A549 (cell line): ENCODE measurements at regions not wholly inside any gene's neighbourhood (a gene's known extent, or its start where the extent isn't known, plus 50 kb on each side); places are given as distances from the start of the nearest gene placed in this dataset.

Experiments used
- ATAC-seq, 2 experiments: fragments of 200-7000 bp in 1 of 2; fragments of >200 bp in 1 of 2; cut with Nextera tagmentation in 1 of 2; cut with Tn5 transposase in 1 of 2; 3 replicates each; pipeline versions ENCODE4 v1.8.0 to v1.9.1; 2018 to 2020; ENCODE audit warnings: mild to moderate bottlenecking in 1 of 2, moderate library complexity in 1 of 2
- CTCF ChIA-PET: fragments of 300-600 bp; sonication (Branson Sonifier 250); formaldehyde crosslinking; extraction: SDS; loops from one replicate; lab custom pipeline; 2021; ENCODE audit warnings: antibody characterized with exemption, inconsistent platforms; lab: Yijun Ruan, JAX
- POLR2A ChIA-PET: fragments of 350-600 bp; formaldehyde crosslinking; extraction: SDS; loops from one replicate; lab custom pipeline; 2021; ENCODE audit warnings: antibody characterized with exemption, inconsistent platforms; lab: Yijun Ruan, JAX
- DNase-seq, 2 experiments: peaks; one replicate each; pipeline versions ENCODE4 v3.0.0 to v3.0.0-alpha.2; 2011 to 2016; ENCODE audit warnings: low read depth in 1 of 2, low spot score in 1 of 2
- FAIRE-seq: peaks from 2 replicates; lab custom pipeline; 2011; peaks lifted over from hg19 to GRCh38; lab: Jason Lieb, UNC
- H3K27ac ChIP-seq, 2 experiments: fragments of >200 bp; sonication (Bioruptor Twin); formaldehyde crosslinking; 3 replicates each; pipeline ENCODE4 v1.5.1; 2016 to 2017
- H3K4me1 ChIP-seq: fragments of >200 bp; sonication (Bioruptor Twin); formaldehyde crosslinking; 3 replicates; pipeline ENCODE4 v1.6.1; 2016
- H3K4me2 ChIP-seq: fragments of >200 bp; sonication (Bioruptor Twin); formaldehyde crosslinking; 3 replicates; pipeline ENCODE4 v1.6.1; 2016
- H3K4me3 ChIP-seq: fragments of >200 bp; sonication (Bioruptor Twin); formaldehyde crosslinking; 3 replicates; pipeline ENCODE4 v1.5.1; 2016
- H3K9me3 ChIP-seq: fragments of >200 bp; sonication (Bioruptor Twin); formaldehyde crosslinking; 3 replicates; pipeline ENCODE4 v1.6.1; 2016
- CBX2 ChIP-seq: fragments of 200-600 bp; sonication (generic); IDR thresholded peaks from 2 replicates; pipeline ENCODE4 v1.6.1; 2016; ENCODE audit warnings: low read depth, mild to moderate bottlenecking, borderline replicate concordance
- CBX8 ChIP-seq: fragments of 200-600 bp; sonication (generic); IDR thresholded peaks from 2 replicates; pipeline ENCODE4 v1.6.1; 2016
- CHD2 ChIP-seq: fragments of 150-350 bp; IDR thresholded peaks from 2 replicates; pipeline ENCODE4 v1.6.1; 2014; ENCODE audit warnings: low read length; ENCODE audit not compliant: partially characterized antibody
- EHF ChIP-seq: fragments of 250-450 bp; sonication (Bioruptor Pico); IDR thresholded peaks from 2 replicates; pipeline ENCODE4 v1.5.0; 2020; ENCODE audit warnings: mild to moderate bottlenecking
- EHMT2 ChIP-seq: fragments of 200-600 bp; sonication (generic); IDR thresholded peaks from 2 replicates; pipeline ENCODE4 v1.6.1; 2016; ENCODE audit warnings: antibody characterized with exemption, low read depth, mild to moderate bottlenecking, moderate library complexity
- FOSL2 ChIP-seq, 2 experiments: fragments of 450-650 bp in 1 of 2; fragments of >200 bp in 1 of 2; sonication (Bioruptor Twin) in 1 of 2; formaldehyde crosslinking; IDR thresholded peaks; 2 replicates each; pipeline versions ENCODE4 v1.5.0 to v1.6.1; 2016 to 2020; ENCODE audit warnings: mild to moderate bottlenecking in 1 of 2, moderate library complexity in 1 of 2
- HEYL ChIP-seq: fragments of 250-450 bp; sonication (Bioruptor Pico); IDR thresholded peaks from 2 replicates; pipeline ENCODE4 v1.8.0; 2021; ENCODE audit warnings: mild to moderate bottlenecking, moderate library complexity
- HOXB13 ChIP-seq: fragments of 250-450 bp; sonication (Bioruptor Pico); IDR thresholded peaks from 2 replicates; pipeline ENCODE4 v1.5.0; 2020; ENCODE audit warnings: low read depth, mild to moderate bottlenecking, moderate library complexity
- MAFK ChIP-seq: fragments of 450-650 bp; IDR thresholded peaks from 2 replicates; pipeline ENCODE4 v1.6.1; 2014; ENCODE audit not compliant: partially characterized antibody
- MAZ ChIP-seq: fragments of 150-350 bp; IDR thresholded peaks from 2 replicates; pipeline ENCODE4 v1.6.1; 2014; ENCODE audit warnings: antibody characterized with exemption, low read depth, low read length, borderline replicate concordance
- NR3C1 ChIP-seq: fragments of >200 bp; sonication (Bioruptor Twin); formaldehyde crosslinking; IDR thresholded peaks from 3 replicates; pipeline ENCODE4 v1.6.1; 2017
- POLR2AphosphoS2 ChIP-seq: conservative IDR thresholded peaks from 2 replicates; pipeline ENCODE4 v1.6.1; 2012; ENCODE audit warnings: low read length, improper control_type of control experiment, inconsistent platforms
- RAD21 ChIP-seq, 2 experiments: fragments of >200 bp in 1 of 2; sonication (Bioruptor Twin) in 1 of 2; formaldehyde crosslinking in 1 of 2; IDR thresholded peaks in 1 of 2; conservative IDR thresholded peaks in 1 of 2; 2 replicates in 1 of 2; 3 replicates in 1 of 2; pipeline ENCODE4 v1.6.1; 2012 to 2018; ENCODE audit warnings: inconsistent platforms in 1 of 2
- RARB ChIP-seq: fragments of 250-450 bp; sonication (Bioruptor Pico); IDR thresholded peaks from 2 replicates; pipeline ENCODE4 v1.8.0; 2021; ENCODE audit warnings: mild to moderate bottlenecking, moderate library complexity
- RFX5 ChIP-seq: fragments of 450-650 bp; IDR thresholded peaks from 2 replicates; pipeline ENCODE4 v1.7.1; 2014; ENCODE audit warnings: antibody characterized with exemption, mild to moderate bottlenecking, moderate library complexity
- TFCP2L1 ChIP-seq: fragments of 250-450 bp; sonication (Bioruptor Pico); IDR thresholded peaks from 2 replicates; pipeline ENCODE4 v1.5.0; 2021; ENCODE audit warnings: mild to moderate bottlenecking
- TP53 ChIP-seq: fragments of 250-450 bp; sonication (Bioruptor Pico); IDR thresholded peaks from 2 replicates; pipeline ENCODE4 v1.5.0; 2021; ENCODE audit warnings: mild to moderate bottlenecking, moderate library complexity
- ZFP36 ChIP-seq: fragments of 450-650 bp; IDR thresholded peaks from 2 replicates; pipeline ENCODE4 v1.6.1; 2014; ENCODE audit warnings: borderline replicate concordance; ENCODE audit not compliant: partially characterized antibody
- ZNF302 ChIP-seq: fragments of 250-450 bp; sonication (Bioruptor Pico); IDR thresholded peaks from 2 replicates; pipeline ENCODE4 v1.9.0; 2021; ENCODE audit warnings: inconsistent platforms, mild to moderate bottlenecking, moderate library complexity
- ZSCAN20 ChIP-seq: fragments of 250-450 bp; sonication (Bioruptor Pico); IDR thresholded peaks from 2 replicates; pipeline ENCODE4 v1.8.0; 2022; ENCODE audit warnings: mild to moderate bottlenecking, moderate library complexity
- WGBS: methylation state at CpG from one replicate; pipeline ENCODE4 v1.1.6; 2017; ENCODE audit errors: missing lambda C conversion rate; 5-methylcytosine and 5-hydroxymethylcytosine counted together
- TF ChIP-seq, protein P1 (sequence below): fragments of 250-450 bp; sonication (Bioruptor Pico); IDR thresholded peaks from 2 replicates; pipeline ENCODE4 v1.5.0; 2020; ENCODE audit warnings: low read depth, mild to moderate bottlenecking, moderate library complexity
- TF ChIP-seq, protein P2 (sequence below): fragments of >200 bp; sonication (Bioruptor Twin); formaldehyde crosslinking; IDR thresholded peaks from 3 replicates; pipeline ENCODE4 v1.6.1; 2016
- TF ChIP-seq, protein P3 (sequence below): IDR thresholded peaks from 2 replicates; pipeline ENCODE4 v1.6.1; 2012
- TF ChIP-seq, protein P4 (sequence below): fragments of 200-600 bp; sonication (generic); IDR thresholded peaks from 2 replicates; pipeline ENCODE4 v1.6.1; 2016; ENCODE audit warnings: antibody characterized with exemption, mild to moderate bottlenecking, moderate library complexity

DNA sequence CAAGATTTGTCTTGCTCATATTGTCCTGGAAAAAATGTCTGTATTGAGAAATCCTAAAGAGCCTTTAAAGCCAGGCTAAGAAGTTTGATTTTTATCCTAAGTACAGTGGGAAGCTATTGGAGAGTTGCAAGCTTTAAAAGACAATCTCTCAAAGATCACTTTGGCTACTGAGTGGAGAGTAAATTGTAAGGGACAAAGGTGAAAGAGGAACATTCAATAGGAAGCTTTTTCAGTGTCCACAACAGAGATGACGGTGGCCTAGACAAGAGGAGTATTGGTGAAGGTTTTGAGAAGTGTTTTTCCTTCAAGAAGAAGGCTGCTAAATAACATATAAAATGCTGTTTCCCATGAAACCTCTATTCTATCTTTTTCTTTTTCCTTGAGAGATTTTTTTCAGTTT, 249.5 kb upstream of the IL12A start:
- ATAC-seq = no peak
- CTCF ChIA-PET = interaction anchor here (0.8 kb wide), 1 partner anchor 87 kb away, joined by 3 read pairs; no protein-coding TSS in a partner anchor

DNA sequence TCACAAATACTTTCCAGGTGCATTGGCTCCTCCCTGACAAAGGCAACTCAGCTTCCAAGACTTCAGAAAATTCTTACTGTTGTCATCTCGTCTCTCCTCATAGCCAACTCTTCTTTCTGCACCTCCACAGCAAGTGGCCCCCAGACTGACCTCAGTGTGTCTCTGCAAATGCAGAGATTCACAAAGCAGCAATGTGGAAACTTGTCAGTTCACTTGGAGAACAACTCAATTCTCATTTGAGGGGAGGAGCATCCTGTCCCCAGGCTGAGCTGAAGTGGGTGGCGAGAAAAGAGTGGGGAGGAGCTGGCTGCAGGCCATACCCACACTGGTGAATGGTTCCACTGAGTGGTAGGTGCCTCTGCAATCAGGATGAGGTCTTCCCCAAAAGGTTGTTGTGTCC, 248.7 kb upstream of the IL12A start:
- DNase-seq = no peak
- ATAC-seq = no peak; a peak in 1 of 6 replicates
- WGBS = 98% methylated on average over 2 of the region's 2 CpGs
- Histone ChIP-seq H3K27ac (no peak overlapping the region), H3K4me3 (no peak overlapping the region), H3K4me2 (no peak overlapping the region), H3K9me3 (no peaks in the 10 kb centered on the region), H3K4me1 (peaks cover 27% of the 10 kb centered on the region)
- FAIRE-seq = no peak
- TF ChIP-seq RFX5 = no peak
- TF ChIP-seq EHMT2 = no peak
- TF ChIP-seq, protein P1, sequence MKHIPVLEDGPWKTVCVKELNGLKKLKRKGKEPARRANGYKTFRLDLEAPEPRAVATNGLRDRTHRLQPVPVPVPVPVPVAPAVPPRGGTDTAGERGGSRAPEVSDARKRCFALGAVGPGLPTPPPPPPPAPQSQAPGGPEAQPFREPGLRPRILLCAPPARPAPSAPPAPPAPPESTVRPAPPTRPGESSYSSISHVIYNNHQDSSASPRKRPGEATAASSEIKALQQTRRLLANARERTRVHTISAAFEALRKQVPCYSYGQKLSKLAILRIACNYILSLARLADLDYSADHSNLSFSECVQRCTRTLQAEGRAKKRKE (CRISPR knock-in tag) = no peak
- no peak for TF ChIP-seq TP53 (CRISPR knock-in tag)
- no peak for TF ChIP-seq ZNF302 (CRISPR knock-in tag)
- TF ChIP-seq, protein P2, sequence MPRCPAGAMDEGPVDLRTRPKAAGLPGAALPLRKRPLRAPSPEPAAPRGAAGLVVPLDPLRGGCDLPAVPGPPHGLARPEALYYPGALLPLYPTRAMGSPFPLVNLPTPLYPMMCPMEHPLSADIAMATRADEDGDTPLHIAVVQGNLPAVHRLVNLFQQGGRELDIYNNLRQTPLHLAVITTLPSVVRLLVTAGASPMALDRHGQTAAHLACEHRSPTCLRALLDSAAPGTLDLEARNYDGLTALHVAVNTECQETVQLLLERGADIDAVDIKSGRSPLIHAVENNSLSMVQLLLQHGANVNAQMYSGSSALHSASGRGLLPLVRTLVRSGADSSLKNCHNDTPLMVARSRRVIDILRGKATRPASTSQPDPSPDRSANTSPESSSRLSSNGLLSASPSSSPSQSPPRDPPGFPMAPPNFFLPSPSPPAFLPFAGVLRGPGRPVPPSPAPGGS = no peak
- TF ChIP-seq CBX8 = no peak
- no peak for TF ChIP-seq EHF
- TF ChIP-seq CBX2 = no peak
- TF ChIP-seq POLR2AphosphoS2 = no peak
- no peak for TF ChIP-seq FOSL2 (IDR thresholded peaks at IDR 0.05)
- no peak for TF ChIP-seq FOSL2 (CRISPR knock-in tag; IDR thresholded peaks at IDR 0.05)
- no peak for TF ChIP-seq MAZ
- TF ChIP-seq TFCP2L1 (CRISPR knock-in tag) = no peak
- TF ChIP-seq RAD21 (conservative IDR thresholded peaks at IDR 0.05 in 1 of 2, IDR thresholded peaks at IDR 0.05 in 1 of 2) = no peak
- TF ChIP-seq ZFP36 = no peak
- TF ChIP-seq HEYL (CRISPR knock-in tag) = no peak
- no peak for TF ChIP-seq HOXB13
- TF ChIP-seq NR3C1 = no peak
- no peak for TF ChIP-seq RARB
- no peak for TF ChIP-seq CHD2
- ChIA-PET CTCF (interaction anchor here (0.8 kb wide), 1 partner anchor 15 kb away, joined by 3 read pairs; no protein-coding TSS in a partner anchor), POLR2A (no interaction called here)

More for the DNA sequence above, 249.5 kb upstream of the IL12A start:
- Histone ChIP-seq H3K4me2 (peak overlapping the region; percentile 5; the same call in 1 of the 3 replicates), H3K4me1 (peaks cover 33% of the 10 kb centered on the region), H3K27ac (no peak overlapping the region), H3K4me3 (no peak overlapping the region)
- WGBS = 80% methylated on average over 1 of the region's 1 CpG
- POLR2A ChIA-PET = no interaction called here
- FAIRE-seq = no peak
- no peak for DNase-seq
- TF ChIP-seq ZSCAN20 (CRISPR knock-in tag) (no peak), ZNF302 (CRISPR knock-in tag) (no peak)
- TF ChIP-seq, protein P3, sequence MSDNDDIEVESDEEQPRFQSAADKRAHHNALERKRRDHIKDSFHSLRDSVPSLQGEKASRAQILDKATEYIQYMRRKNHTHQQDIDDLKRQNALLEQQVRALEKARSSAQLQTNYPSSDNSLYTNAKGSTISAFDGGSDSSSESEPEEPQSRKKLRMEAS = no peak
- TF ChIP-seq, all 56 proteins: peak for 0
- H3K9me3 ChIP-seq = no peaks in the 10 kb centered on the region

DNA sequence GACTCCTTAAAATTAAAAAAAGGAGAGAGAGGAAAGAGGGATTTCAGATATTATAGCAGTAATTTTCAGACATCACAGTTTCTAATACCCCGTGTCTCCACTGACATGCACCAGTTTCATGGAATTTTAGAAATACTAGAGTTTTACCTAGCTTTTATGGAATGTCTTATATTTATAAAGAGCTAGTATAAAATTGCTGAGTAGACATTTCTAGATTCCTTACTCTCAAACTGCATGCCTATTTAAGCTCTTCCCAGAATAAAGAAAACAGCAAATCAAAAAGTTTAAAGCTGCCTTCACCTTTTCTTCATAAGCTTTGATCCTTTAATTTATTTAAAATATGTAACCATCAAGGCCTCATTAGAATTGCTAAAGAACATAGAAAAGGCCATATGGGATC, 247.4 kb upstream of the IL12A start:
- TF ChIP-seq, protein P4, sequence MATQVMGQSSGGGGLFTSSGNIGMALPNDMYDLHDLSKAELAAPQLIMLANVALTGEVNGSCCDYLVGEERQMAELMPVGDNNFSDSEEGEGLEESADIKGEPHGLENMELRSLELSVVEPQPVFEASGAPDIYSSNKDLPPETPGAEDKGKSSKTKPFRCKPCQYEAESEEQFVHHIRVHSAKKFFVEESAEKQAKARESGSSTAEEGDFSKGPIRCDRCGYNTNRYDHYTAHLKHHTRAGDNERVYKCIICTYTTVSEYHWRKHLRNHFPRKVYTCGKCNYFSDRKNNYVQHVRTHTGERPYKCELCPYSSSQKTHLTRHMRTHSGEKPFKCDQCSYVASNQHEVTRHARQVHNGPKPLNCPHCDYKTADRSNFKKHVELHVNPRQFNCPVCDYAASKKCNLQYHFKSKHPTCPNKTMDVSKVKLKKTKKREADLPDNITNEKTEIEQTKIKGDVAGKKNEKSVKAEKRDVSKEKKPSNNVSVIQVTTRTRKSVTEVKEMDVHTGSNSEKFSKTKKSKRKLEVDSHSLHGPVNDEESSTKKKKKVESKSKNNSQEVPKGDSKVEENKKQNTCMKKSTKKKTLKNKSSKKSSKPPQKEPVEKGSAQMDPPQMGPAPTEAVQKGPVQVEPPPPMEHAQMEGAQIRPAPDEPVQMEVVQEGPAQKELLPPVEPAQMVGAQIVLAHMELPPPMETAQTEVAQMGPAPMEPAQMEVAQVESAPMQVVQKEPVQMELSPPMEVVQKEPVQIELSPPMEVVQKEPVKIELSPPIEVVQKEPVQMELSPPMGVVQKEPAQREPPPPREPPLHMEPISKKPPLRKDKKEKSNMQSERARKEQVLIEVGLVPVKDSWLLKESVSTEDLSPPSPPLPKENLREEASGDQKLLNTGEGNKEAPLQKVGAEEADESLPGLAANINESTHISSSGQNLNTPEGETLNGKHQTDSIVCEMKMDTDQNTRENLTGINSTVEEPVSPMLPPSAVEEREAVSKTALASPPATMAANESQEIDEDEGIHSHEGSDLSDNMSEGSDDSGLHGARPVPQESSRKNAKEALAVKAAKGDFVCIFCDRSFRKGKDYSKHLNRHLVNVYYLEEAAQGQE = no peak
- TF ChIP-seq MAFK = peak; percentile 96
- no peak for TF ChIP-seq RARB
- Histone ChIP-seq H3K9me3 (no peaks in the 10 kb centered on the region), H3K4me3 (no peak overlapping the region), H3K27ac (no peak overlapping the region), H3K4me1 (peaks cover 27% of the 10 kb centered on the region), H3K4me2 (no peak overlapping the region)
- POLR2A ChIA-PET = interaction anchor here (0.6 to 1.5 kb wide), 2 partner anchors 23 to 24 kb away, joined by 3 to 4 read pairs; no protein-coding TSS in a partner anchor
- whole genome bisulfite sequencing = 77% methylated on average over 1 of the region's 1 CpG
- DNase-seq (no peak), FAIRE-seq (no peak), ATAC-seq (no peak)
- CTCF ChIA-PET = interaction anchor here (1.5 kb wide), 1 partner anchor 64 kb away, joined by 6 read pairs; no protein-coding TSS in a partner anchor
